ENCODE measurements at regions not wholly inside any gene's neighbourhood (a gene's known extent, or its start where the extent isn't known, plus 50 kb on each side); places are given as distances from the start of the nearest gene placed in this dataset.
"Not testable (repeated sequence)": the region's sequence is repeated elsewhere in the genome, so short reads cannot be mapped to it uniquely, and the experiment has no call there.

DNA sequence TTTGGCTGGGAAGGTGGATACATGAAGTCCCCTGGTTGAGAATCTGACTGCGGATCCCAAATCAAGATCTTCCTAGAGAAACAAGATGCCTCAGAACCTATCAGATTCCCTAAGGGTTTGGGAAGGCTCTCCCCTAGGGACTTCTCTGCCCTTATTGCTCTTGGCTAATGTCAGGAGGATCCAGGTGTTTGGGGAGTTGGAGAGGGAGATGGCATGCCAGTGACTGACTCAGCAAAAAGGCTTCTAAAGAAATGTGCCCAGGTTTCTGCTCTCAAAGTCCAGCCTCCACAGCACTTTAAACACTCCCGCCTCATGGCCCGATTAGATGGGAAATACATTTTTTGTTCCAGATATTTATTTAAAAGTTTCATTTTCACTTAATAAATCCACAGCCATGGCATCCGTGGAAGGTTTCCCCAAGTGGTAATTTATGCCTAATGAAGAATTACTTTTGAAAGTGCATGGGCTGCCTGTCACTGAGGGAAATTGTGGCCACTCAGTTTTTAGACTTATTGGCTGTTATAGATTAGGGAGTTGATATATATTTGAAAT lies 156.4 kb downstream of the OSR1 start:
- no peak for DNase-seq (ENCODE audit: low spot score)

DNA sequence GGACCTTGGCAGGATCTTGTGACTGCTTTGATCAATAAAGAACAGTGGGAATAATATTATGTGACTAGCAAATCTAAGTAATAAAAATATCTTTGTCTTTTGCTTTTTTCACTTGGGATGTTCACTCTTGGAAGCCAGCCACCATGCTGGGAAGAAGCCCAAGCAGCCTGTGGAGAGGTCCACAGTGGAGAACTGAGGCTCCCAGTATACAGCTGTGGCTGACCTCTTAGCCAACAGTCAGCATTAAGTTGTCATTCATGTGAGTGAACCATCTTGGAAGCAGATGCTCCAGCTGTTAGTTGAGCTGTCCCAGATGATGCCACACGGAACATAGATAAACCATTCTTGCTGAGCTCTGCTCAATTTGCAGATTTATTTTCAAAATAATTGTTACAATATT lies 160.0 kb downstream of the OSR1 start:
- no peak for DNase-seq (ENCODE audit: low spot score)

GRCh38 chr2:19195661-19196060 lies 162.8 kb downstream of the OSR1 start:
- DNase-seq (ENCODE audit: low spot score): peak; percentile 19

- DNase-seq (ENCODE audit: low spot score): no peak
Measured at GRCh38 chr2:19189391-19189790, 169.0 kb downstream of the OSR1 start.

- DNase-seq (ENCODE audit: low spot score): peak; percentile 43
Measured at GRCh38 chr2:19187323-19188020, 171.0 kb downstream of the OSR1 start.

GRCh38 chr2:19185086-19185485 lies 173.3 kb downstream of the OSR1 start:
- DNase-seq (ENCODE audit: low spot score): no peak

DNA sequence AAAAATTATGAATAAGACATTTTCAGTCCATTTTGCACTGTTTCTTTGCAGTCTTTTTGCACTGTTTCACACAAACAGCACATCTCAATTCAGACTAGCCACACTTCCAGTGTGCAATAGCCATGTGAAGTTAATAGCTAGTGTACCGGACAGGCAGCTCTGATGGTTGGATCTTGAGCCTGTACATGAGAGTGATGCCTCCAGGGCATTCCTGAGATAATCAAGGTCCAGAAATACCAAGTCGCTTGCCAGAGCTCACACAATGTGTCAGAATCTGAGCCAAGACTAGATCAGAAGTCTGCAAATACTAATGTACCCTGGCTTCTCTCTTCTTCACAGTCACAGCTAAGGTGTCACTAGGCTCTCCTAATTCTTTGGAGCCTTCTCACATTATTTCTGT lies 180.2 kb downstream of the OSR1 start:
- no peak for DNase-seq (ENCODE audit: low spot score)

GRCh38 chr2:19176977-19177376 lies 181.4 kb downstream of the OSR1 start:
- no peak for DNase-seq (ENCODE audit: low spot score)

DNA sequence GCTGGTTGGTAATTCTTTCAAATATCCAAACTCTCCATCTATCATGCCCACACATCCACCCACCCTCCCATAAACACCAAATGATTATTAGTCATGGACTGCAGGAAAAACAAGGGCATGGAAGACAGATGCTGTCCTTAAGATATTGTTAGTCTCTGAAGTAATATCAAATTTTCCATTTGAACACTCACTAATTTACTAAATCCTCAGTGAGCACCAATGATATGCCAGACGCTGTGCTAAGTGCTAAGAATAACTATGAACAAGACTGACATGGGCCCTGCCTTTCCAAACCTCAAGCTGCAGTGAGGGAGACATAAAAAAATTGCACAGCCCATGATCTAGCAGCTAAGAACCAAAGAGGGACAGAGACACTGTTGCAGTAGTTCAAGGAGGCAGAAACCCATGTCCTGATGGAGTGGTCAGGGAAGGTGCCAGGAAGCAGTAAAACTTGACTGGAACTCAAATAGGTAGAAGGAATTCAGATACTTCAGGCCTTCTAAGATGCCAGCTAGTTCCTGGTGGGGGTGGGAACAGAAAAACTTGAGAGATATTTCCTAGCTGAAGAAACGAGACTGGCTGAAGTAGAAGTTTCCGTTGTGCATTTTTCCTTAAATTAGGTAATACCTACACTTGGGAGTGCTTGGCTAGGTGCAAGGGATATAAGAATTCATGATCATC lies 182.1 kb downstream of the OSR1 start:
- no peak for DNase-seq (ENCODE audit: low spot score)

DNA sequence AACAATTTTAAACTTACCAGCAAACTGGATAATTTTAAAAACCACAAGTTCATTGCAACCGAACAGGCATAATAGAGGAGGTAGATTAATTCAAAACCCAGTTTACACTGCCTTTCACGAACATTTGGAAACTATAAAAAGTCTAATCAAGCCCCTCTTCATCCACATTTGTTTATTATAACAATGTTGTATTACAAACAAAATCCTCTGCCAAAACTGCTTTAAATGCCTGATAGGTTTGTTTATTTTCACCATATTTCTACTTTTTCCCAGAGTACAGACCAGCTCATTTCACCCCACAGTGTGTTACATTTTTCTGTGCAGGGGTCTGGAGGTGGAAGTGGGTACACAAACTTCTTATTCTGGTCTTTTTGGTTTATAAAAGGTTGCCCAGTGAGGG lies 184.2 kb downstream of the OSR1 start:
- DNase-seq (ENCODE audit: low spot score): no peak

DNA sequence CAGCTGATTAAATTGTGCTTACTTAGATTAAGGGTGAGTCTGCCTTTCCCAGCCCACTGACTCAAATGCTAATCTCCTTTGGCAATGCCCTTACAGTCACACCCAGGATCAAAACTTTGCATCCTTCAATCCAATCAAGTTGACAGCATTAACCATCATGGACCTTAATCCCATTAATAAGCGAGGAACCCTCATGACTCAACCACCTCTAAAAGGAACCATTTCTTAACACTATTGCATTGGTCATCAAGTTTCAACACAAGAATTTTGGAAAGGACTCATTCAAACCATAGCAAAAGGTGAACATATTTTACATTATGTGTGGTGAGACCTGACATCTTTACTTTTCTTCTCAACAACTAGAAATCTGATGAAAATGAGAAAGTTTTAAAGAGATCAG lies 187.0 kb downstream of the OSR1 start:
- DNase-seq (ENCODE audit: low spot score): no peak

GRCh38 chr2:19169134-19169768 lies 189.2 kb downstream of the OSR1 start:
- DNase-seq (ENCODE audit: low spot score): no peak

DNA sequence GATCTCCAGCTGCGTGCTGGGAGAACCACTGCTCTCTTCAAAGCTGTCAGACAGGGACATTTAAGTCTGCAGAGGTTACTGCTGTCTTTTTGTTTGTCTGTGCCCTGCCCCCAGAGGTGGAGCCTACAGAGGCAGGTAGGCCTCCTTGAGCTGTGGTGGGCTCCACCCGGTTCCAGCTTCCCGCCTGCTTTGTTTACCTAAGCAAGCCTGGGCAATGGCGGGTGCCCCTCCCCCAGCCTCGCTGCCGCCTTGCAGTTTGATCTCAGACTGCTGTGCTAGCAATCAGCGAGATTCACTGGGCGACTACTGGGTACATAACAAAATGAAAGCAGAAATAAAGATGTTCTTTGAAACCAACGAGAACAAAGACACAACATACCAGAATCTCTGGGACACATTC lies 194.3 kb downstream of the OSR1 start:
- DNase-seq (ENCODE audit: low spot score): not testable (repeated sequence)

- DNase-seq (ENCODE audit: low spot score): no peak
Measured at GRCh38 chr2:19158896-19159295, 199.5 kb downstream of the OSR1 start.

GRCh38 chr2:19158211-19158610 lies 200.2 kb downstream of the OSR1 start:
- no peak for DNase-seq (ENCODE audit: low spot score)

- no peak for DNase-seq (ENCODE audit: low spot score)
Measured at GRCh38 chr2:19156646-19157045, 201.8 kb downstream of the OSR1 start.

DNA sequence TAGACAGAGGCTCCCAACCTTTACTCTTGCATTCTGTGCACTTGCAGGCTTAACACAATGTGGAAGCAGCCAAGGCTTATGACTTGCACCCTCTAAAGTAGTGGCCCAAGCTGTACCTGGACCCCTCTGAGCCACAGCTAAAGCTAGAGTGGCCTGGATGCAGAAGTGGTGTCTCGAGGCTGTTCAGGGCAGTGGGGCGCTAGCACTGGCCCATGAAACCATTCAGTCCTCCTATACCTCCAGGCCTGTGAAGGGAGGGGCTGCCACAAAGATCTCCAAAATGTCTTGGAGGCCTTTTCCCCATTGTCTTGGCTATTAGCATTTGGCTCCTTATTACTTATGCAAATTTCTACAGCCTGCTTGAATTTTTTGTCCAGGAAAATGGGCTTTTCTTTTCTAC lies 207.7 kb downstream of the OSR1 start:
- DNase-seq (ENCODE audit: low spot score): no peak

GRCh38 chr2:19146867-19147266 lies 211.6 kb downstream of the OSR1 start:
- DNase-seq (ENCODE audit: low spot score): no peak

- DNase-seq (ENCODE audit: low spot score): no peak
Measured at GRCh38 chr2:19141234-19142004, 217.0 kb downstream of the OSR1 start.

DNA sequence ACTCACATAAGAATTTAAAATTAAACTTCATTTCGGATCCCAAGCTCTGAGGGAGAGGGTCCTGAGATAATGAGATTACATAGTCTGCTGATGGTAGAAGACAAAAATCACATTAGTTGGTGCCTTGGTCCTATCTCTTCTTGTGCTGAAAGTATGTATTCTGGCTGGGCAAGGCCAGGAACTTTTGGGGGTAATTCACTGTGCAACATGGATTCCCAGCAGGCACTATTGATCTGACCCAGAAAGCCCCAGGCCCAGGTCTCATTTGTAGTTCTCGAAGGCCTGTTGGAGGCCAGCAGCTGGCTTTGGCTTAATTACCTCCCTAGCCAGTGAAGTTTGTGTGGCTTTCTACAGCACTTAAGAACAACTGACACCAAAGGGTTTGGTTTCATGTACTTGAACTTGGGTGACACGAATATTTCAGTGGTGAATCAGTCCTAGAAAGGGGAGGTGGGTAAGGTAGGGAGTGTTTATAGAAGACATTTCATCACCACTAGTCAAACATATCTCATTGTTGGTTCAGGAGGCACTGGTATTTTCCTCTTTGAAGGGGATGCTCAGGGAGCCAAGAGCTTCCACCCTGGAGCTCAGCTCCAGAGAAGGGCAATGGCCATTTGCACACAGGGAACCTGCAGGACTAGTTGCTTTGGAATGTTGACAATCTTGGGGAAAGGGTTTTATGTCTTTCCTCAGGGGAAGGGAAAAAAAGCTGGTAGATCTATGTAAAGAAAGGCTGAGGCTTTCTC lies 217.8 kb downstream of the OSR1 start:
- peak; percentile 92 for DNase-seq (ENCODE audit: low spot score)

GRCh38 chr2:19139386-19139785 lies 219.0 kb downstream of the OSR1 start:
- no peak for DNase-seq (ENCODE audit: low spot score)
